GM12875 (cell line): ENCODE measurements at regions not wholly inside any gene's neighbourhood (a gene's known extent, or its start where the extent isn't known, plus 50 kb on each side); places are given as distances from the start of the nearest gene placed in this dataset.

Experiments
- H3K4me3 ChIP-seq: one replicate; pipeline ENCODE4 v1.5.1; 2011; ENCODE audit warnings: low read depth, low read length, control low read depth
- CTCF ChIP-seq: IDR thresholded peaks from 2 replicates; pipeline ENCODE4 v1.5.1; 2011; ENCODE audit warnings: low read depth, mild to moderate bottlenecking, control low read depth, inconsistent platforms, low read length, moderate library complexity, borderline replicate concordance; ENCODE audit not compliant: insufficient read depth

- no peak overlapping the region for H3K4me3 ChIP-seq
Observed at GRCh38 chr11:128365044-128365443, 222.3 kb downstream of the ETS1 start.

DNA sequence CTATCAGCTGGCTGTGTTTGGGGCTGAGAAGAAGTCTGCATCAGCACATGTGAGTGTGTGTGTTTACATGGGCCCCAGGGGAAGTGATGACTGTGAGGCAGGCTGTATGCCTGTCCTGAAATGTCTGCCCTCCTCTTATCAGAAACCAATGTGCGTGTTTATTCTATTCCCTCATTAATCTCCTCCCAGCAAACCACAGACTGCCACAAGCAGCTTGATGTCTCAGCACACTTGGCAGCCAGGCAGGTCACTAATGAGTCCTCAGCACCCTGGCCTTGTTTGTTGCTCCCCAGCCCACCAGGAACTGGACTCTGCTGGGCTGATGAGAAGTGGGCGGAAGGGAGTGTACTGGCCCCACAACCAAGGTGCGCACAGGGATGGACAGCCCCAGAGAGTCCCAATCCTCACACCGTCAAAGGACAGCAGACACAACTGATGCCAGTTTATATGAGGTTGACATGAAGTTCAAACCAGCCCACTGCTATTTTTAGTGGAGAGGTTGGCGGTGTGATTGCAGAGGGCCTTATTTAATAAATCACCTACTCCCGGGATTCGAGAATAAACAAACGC is 225.8 kb downstream of the ETS1 start:
- TF ChIP-seq CTCF, result no peak

More at GRCh38 chr11:128365044-128365443, 222.3 kb downstream of the ETS1 start:
- no peak for TF ChIP-seq CTCF

GRCh38 chr11:128359515-128359914 is 227.8 kb downstream of the ETS1 start:
- H3K4me3 ChIP-seq, result no peak overlapping the region
- no peak for TF ChIP-seq CTCF

More for the DNA sequence above, 225.8 kb downstream of the ETS1 start:
- no peak overlapping the region for H3K4me3 ChIP-seq

GRCh38 chr11:128357073-128357472 is 230.3 kb downstream of the ETS1 start:
- H3K4me3 ChIP-seq, result no peak overlapping the region
- no peak for TF ChIP-seq CTCF

DNA sequence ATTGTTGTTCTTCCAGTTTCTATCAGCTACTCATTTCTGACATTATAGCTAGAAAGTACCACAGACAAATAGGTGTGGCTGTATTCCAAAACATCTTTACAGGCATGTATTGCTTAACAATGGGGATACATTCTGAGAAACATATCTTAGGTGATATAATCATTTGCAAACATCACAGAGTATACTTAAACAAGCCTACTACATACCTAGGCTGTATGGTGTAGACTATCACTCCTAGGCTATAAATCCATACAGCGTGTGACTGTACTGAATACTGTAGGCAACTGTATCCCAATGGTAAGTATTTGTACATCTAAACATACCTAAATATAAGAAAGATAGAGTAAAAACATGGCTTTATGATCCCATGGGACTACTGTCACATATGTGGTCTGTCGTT is 231.8 kb downstream of the ETS1 start:
- no peak for TF ChIP-seq CTCF
- no peak overlapping the region for H3K4me3 ChIP-seq

DNA sequence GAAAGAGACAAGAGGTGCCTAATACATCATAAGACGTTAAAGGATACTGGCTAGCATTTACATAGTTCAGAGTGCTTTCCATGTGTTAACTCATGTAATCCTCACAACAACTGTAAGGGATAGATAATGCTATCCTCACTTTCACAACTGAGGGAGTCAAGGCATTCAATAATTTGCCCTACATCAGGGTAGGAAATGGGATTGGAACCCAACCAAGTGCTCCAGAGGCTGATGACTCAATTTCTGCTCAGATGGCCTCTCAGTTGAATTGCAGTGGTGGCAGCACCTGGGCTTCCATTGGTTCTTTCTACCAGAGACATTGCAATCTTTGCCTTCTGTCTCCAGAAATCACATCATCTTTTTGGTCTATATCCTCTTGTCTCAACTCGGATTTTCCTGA is 232.9 kb downstream of the ETS1 start:
- no peak for TF ChIP-seq CTCF
- no peak overlapping the region for H3K4me3 ChIP-seq

GRCh38 chr11:128351168-128351567 is 236.2 kb downstream of the ETS1 start:
- TF ChIP-seq CTCF, result no peak
- H3K4me3 ChIP-seq, result no peak overlapping the region
